ENCODE measurements at regions not wholly inside any gene's neighbourhood (a gene's known extent, or its start where the extent isn't known, plus 50 kb on each side); places are given as distances from the start of the nearest gene placed in this dataset.

GRCh38 chr6:76453270-76453669 lies 380.8 kb upstream of the IMPG1 start:
- no TSS peak for BruUV-seq (replicated peaks)
- Mint-ChIP-seq H3K4me3 (ENCODE audit: unreplicated experiment) (no peak overlapping the region), H3K4me1 (ENCODE audit: low read depth, unreplicated experiment) (no peaks in the 10 kb centered on the region), H3K36me3 (ENCODE audit: insufficient read depth, unreplicated experiment) (no peaks in the 10 kb centered on the region), H3K27me3 (ENCODE audit: insufficient read depth, unreplicated experiment) (peaks cover 3% of the 10 kb centered on the region), H3K9me3 (ENCODE audit: unreplicated experiment) (no peaks in the 10 kb centered on the region), H3K27ac (ENCODE audit: unreplicated experiment) (no peak overlapping the region)
- no peak for TF ChIP-seq CTCF (IDR thresholded peaks at IDR 0.05; ENCODE audit: insufficient read depth in 1 of 2, low read depth in 1 of 2, low read length in 1 of 2, severe bottlenecking in 1 of 2, unreplicated experiment in 1 of 2)
- POLR2A ChIA-PET, result no interaction called here
- no peaks in the 10 kb centered on the region for H3K9me3 ChIP-seq
- CTCF ChIA-PET, result no interaction called here
- H3K4me3 ChIP-seq (ENCODE audit: low read depth, low read length), result no peak overlapping the region
- no peaks in the 10 kb centered on the region for H3K4me1 ChIP-seq
- intact Hi-C loops (cut with micrococcal nuclease; ENCODE audit: unreplicated experiment), result no loop called here
- H3K36me3 ChIP-seq (ENCODE audit: control insufficient read depth, insufficient read depth, low read length), result no peaks in the 10 kb centered on the region
- DNase-seq, result no peak
- H3K27me3 ChIP-seq (replicated peaks; ENCODE audit: control insufficient read depth, insufficient read depth, low read length), result no peaks in the 10 kb centered on the region; the same call in 1 of the 2 replicates

- intact Hi-C loops (cut with micrococcal nuclease; ENCODE audit: unreplicated experiment), result no loop called here
- no TSS peak for BruUV-seq (replicated peaks)
- Histone ChIP-seq H3K36me3 (ENCODE audit: control insufficient read depth, insufficient read depth, low read length) (no peaks in the 10 kb centered on the region), H3K4me1 (no peaks in the 10 kb centered on the region), H3K4me3 (ENCODE audit: low read depth, low read length) (no peak overlapping the region), H3K9me3 (no peaks in the 10 kb centered on the region), H3K27me3 (replicated peaks; ENCODE audit: control insufficient read depth, insufficient read depth, low read length) (no peaks in the 10 kb centered on the region; the same call in 1 of the 2 replicates)
- no peaks in the 10 kb centered on the region for H3K9me3 Mint-ChIP-seq (ENCODE audit: unreplicated experiment)
- no peak overlapping the region for H3K4me3 Mint-ChIP-seq (ENCODE audit: unreplicated experiment)
- peaks cover 3% of the 10 kb centered on the region for H3K27me3 Mint-ChIP-seq (ENCODE audit: insufficient read depth, unreplicated experiment)
- no peaks in the 10 kb centered on the region for H3K4me1 Mint-ChIP-seq (ENCODE audit: low read depth, unreplicated experiment)
- H3K27ac Mint-ChIP-seq (ENCODE audit: unreplicated experiment), result no peak overlapping the region
- ChIA-PET POLR2A (no interaction called here), CTCF (no interaction called here)
- TF ChIP-seq CTCF (IDR thresholded peaks at IDR 0.05; ENCODE audit: insufficient read depth in 1 of 2, low read depth in 1 of 2, low read length in 1 of 2, severe bottlenecking in 1 of 2, unreplicated experiment in 1 of 2), result no peak
- H3K36me3 Mint-ChIP-seq (ENCODE audit: insufficient read depth, unreplicated experiment), result no peaks in the 10 kb centered on the region
- DNase-seq, result no peak
Observed at GRCh38 chr6:76451926-76452709, 379.7 kb upstream of the IMPG1 start.

GRCh38 chr6:76448109-76448508 lies 375.6 kb upstream of the IMPG1 start:
- CTCF ChIA-PET, result no interaction called here
- no TSS peak for BruUV-seq (replicated peaks)
- no peak overlapping the region for H3K27ac Mint-ChIP-seq (ENCODE audit: unreplicated experiment)

More at GRCh38 chr6:76448109-76448508, 375.6 kb upstream of the IMPG1 start:
- DNase-seq, result no peak
- Histone ChIP-seq H3K36me3 (ENCODE audit: control insufficient read depth, insufficient read depth, low read length) (no peaks in the 10 kb centered on the region), H3K4me1 (no peaks in the 10 kb centered on the region), H3K27me3 (replicated peaks; ENCODE audit: control insufficient read depth, insufficient read depth, low read length) (no peaks in the 10 kb centered on the region), H3K4me3 (ENCODE audit: low read depth, low read length) (no peak overlapping the region), H3K9me3 (no peaks in the 10 kb centered on the region)
- no peaks in the 10 kb centered on the region for H3K4me1 Mint-ChIP-seq (ENCODE audit: low read depth, unreplicated experiment)
- no peaks in the 10 kb centered on the region for H3K9me3 Mint-ChIP-seq (ENCODE audit: unreplicated experiment)
- H3K4me3 Mint-ChIP-seq (ENCODE audit: unreplicated experiment), result no peak overlapping the region
- POLR2A ChIA-PET, result no interaction called here
- no peaks in the 10 kb centered on the region for H3K27me3 Mint-ChIP-seq (ENCODE audit: insufficient read depth, unreplicated experiment)
- TF ChIP-seq CTCF (IDR thresholded peaks at IDR 0.05; ENCODE audit: insufficient read depth in 1 of 2, low read depth in 1 of 2, low read length in 1 of 2, severe bottlenecking in 1 of 2, unreplicated experiment in 1 of 2), result no peak
- H3K36me3 Mint-ChIP-seq (ENCODE audit: insufficient read depth, unreplicated experiment), result no peaks in the 10 kb centered on the region
- intact Hi-C loops (cut with micrococcal nuclease; ENCODE audit: unreplicated experiment), result no loop called here
